GM23338 (cell line): ENCODE measurements at regions not wholly inside any gene's neighbourhood (a gene's known extent, or its start where the extent isn't known, plus 50 kb on each side); places are given as distances from the start of the nearest gene placed in this dataset.

Experiments used
- ATAC-seq: fragments of 200-7000 bp; cut with Tn5 transposase; 3 replicates; pipeline ENCODE4 v1.9.1; 2020
- DNase-seq: peaks from one replicate; pipeline ENCODE4 v3.0.0-alpha.2; 2015; ENCODE audit warnings: low spot score
- H2AFZ ChIP-seq: fragments of 200-600 bp; sonication (generic); 2 replicates; pipeline ENCODE4 v1.8.0; 2016; ENCODE audit warnings: antibody characterized with exemption, mild to moderate bottlenecking, moderate library complexity
- H3F3A ChIP-seq: fragments of 200-600 bp; sonication (generic); replicated peaks from 2 replicates; pipeline ENCODE4 v1.8.0; 2017; ENCODE audit warnings: antibody characterized with exemption, mixed run types, low read depth
- H3K27ac ChIP-seq: fragments of 200-600 bp; sonication (generic); 2 replicates; pipeline ENCODE4 v1.6.1; 2016; ENCODE audit warnings: low read depth
- H3K27me3 ChIP-seq: fragments of 200-600 bp; sonication (generic); 2 replicates; pipeline ENCODE4 v1.8.0; 2016; ENCODE audit warnings: mild to moderate bottlenecking, mixed run types, moderate library complexity; ENCODE audit not compliant: insufficient read depth
- H3K36me3 ChIP-seq: fragments of 200-600 bp; sonication (generic); 2 replicates; pipeline ENCODE4 v1.8.0; 2016; ENCODE audit warnings: mild to moderate bottlenecking; ENCODE audit not compliant: insufficient read depth
- H3K4me1 ChIP-seq: fragments of 200-600 bp; sonication (generic); 2 replicates; pipeline ENCODE4 v1.8.0; 2016; ENCODE audit warnings: mild to moderate bottlenecking, moderate library complexity; ENCODE audit not compliant: insufficient read depth
- H3K4me2 ChIP-seq: fragments of 200-600 bp; sonication (generic); 2 replicates; pipeline ENCODE4 v1.7.1; 2017; ENCODE audit warnings: mixed run types
- H3K4me3 ChIP-seq: fragments of 200-600 bp; sonication (generic); 2 replicates; pipeline ENCODE4 v1.6.1; 2016; ENCODE audit warnings: mixed run types
- H3K79me2 ChIP-seq: fragments of 200-600 bp; sonication (generic); replicated peaks from 2 replicates; pipeline ENCODE4 v1.8.0; 2017; ENCODE audit warnings: mild to moderate bottlenecking; ENCODE audit not compliant: insufficient read depth
- H3K9me2 ChIP-seq: fragments of 200-600 bp; sonication (generic); 2 replicates; pipeline ENCODE4 v1.8.0; 2017; ENCODE audit not compliant: insufficient read depth
- H4K20me1 ChIP-seq: fragments of 200-600 bp; sonication (generic); replicated peaks from 2 replicates; pipeline ENCODE4 v1.8.0; 2017; ENCODE audit warnings: mild to moderate bottlenecking; ENCODE audit not compliant: insufficient read depth
- H3K27ac Mint-ChIP-seq: 2 replicates; pipeline ENCODE4 v1.8.0; 2020; ENCODE audit warnings: inconsistent platforms, mild to moderate bottlenecking, moderate library complexity, mixed read lengths
- H3K27me3 Mint-ChIP-seq: 3 replicates; pipeline ENCODE4 v1.8.0; 2022; ENCODE audit warnings: low read depth, mild to moderate bottlenecking, moderate library complexity, mixed read lengths, inconsistent platforms; ENCODE audit not compliant: insufficient read depth, poor library complexity
- H3K36me3 Mint-ChIP-seq: 3 replicates; pipeline ENCODE4 v1.8.0; 2021; ENCODE audit warnings: low read depth, mild to moderate bottlenecking, inconsistent platforms, moderate library complexity, mixed read lengths
- H3K4me1 Mint-ChIP-seq: 3 replicates; pipeline ENCODE4 v1.8.0; 2020; ENCODE audit warnings: mild to moderate bottlenecking, inconsistent platforms, mixed read lengths
- H3K4me3 Mint-ChIP-seq: 3 replicates; pipeline ENCODE4 v1.8.0; 2021; ENCODE audit warnings: moderate library complexity, mild to moderate bottlenecking, inconsistent platforms, mixed read lengths
- H3K9me3 Mint-ChIP-seq: 3 replicates; pipeline ENCODE4 v1.8.0; 2020; ENCODE audit warnings: moderate library complexity, mild to moderate bottlenecking, inconsistent platforms, mixed read lengths
- EZH2 ChIP-seq: fragments of 200-600 bp; sonication (generic); IDR thresholded peaks from one replicate; pipeline ENCODE4 v1.8.0; 2017; ENCODE audit warnings: antibody characterized with exemption, mild to moderate bottlenecking, low read depth; ENCODE audit not compliant: unreplicated experiment
- EZH2phosphoT487 ChIP-seq: fragments of 200-600 bp; sonication (generic); IDR thresholded peaks from one replicate; pipeline ENCODE4 v1.8.1; 2018; ENCODE audit warnings: antibody characterized with exemption; ENCODE audit not compliant: unreplicated experiment
- NANOG ChIP-seq: IDR thresholded peaks from 2 replicates; pipeline ENCODE4 v1.6.1; 2016; ENCODE audit warnings: antibody characterized with exemption, borderline replicate concordance
- POLR2AphosphoS5 ChIP-seq: IDR thresholded peaks from 2 replicates; pipeline ENCODE4 v1.6.1; 2016; ENCODE audit warnings: antibody characterized with exemption, low read depth
- STAT1 ChIP-seq: IDR thresholded peaks from one replicate; pipeline ENCODE4 v1.6.1; 2016; ENCODE audit warnings: antibody characterized with exemption; ENCODE audit not compliant: unreplicated experiment
- ZNF114 ChIP-seq: fragments of 250-450 bp; sonication (Bioruptor Pico); IDR thresholded peaks from 2 replicates; pipeline ENCODE4 v1.5.0; 2020; ENCODE audit warnings: mild to moderate bottlenecking, moderate library complexity
- ZNF331 ChIP-seq: fragments of 250-450 bp; sonication (Bioruptor Pico); IDR thresholded peaks from 2 replicates; pipeline ENCODE4 v1.5.0; 2020; ENCODE audit warnings: low read depth, mild to moderate bottlenecking, moderate library complexity
- TF ChIP-seq, protein P1 (sequence below), 2 experiments: fragments of 200-600 bp in 1 of 2; sonication (generic) in 1 of 2; conservative IDR thresholded peaks; 2 replicates each; pipeline versions ENCODE4 v1.5.1 to v1.6.1; 2016 to 2017; ENCODE audit warnings: antibody characterized with exemption in 2 of 2, low read depth in 2 of 2, mild to moderate bottlenecking in 2 of 2, moderate library complexity in 1 of 2
- TF ChIP-seq, protein P2 (sequence below): IDR thresholded peaks from one replicate; pipeline ENCODE4 v1.6.1; 2018; ENCODE audit warnings: antibody characterized with exemption; ENCODE audit not compliant: unreplicated experiment

DNA sequence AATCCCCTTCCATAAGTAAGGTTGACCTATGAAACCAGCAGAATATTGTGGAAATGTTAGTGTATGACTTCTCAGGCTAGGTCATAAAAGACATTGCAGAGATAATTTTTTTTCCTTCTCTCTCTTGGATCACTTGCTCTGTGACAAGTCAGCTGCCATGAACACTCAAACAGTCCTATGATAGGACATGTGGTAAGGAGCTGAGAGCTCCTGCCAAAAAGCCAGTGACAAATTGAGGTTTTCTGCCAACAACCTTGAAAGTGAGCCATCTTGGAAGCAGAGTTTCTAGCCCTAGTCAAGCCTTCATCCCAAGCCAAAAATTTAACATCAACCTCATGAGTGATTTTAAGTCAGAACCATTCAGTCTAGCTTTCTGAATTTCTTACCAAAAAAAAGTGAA is 270.9 kb upstream of the NBEA start:
- H2AFZ ChIP-seq, result no peak overlapping the region
- H3K27ac ChIP-seq, result no peak overlapping the region
- no peak overlapping the region for H3K4me3 ChIP-seq
- no peaks in the 10 kb centered on the region for H3K36me3 ChIP-seq
- H3K4me2 ChIP-seq, result no peak overlapping the region
- no peak overlapping the region for H3K4me3 Mint-ChIP-seq
- H3K9me3 Mint-ChIP-seq, result no peaks in the 10 kb centered on the region
- 0 out of 2 replicates have a peak, but pooled peaks cover 4% of the 10 kb centered on the region for H3K4me1 ChIP-seq
- no peaks in the 10 kb centered on the region for H3F3A ChIP-seq
- no peak overlapping the region for H3K27ac Mint-ChIP-seq
- DNase-seq, result no peak
- no peaks in the 10 kb centered on the region for H3K9me2 ChIP-seq
- TF ChIP-seq, protein P1, sequence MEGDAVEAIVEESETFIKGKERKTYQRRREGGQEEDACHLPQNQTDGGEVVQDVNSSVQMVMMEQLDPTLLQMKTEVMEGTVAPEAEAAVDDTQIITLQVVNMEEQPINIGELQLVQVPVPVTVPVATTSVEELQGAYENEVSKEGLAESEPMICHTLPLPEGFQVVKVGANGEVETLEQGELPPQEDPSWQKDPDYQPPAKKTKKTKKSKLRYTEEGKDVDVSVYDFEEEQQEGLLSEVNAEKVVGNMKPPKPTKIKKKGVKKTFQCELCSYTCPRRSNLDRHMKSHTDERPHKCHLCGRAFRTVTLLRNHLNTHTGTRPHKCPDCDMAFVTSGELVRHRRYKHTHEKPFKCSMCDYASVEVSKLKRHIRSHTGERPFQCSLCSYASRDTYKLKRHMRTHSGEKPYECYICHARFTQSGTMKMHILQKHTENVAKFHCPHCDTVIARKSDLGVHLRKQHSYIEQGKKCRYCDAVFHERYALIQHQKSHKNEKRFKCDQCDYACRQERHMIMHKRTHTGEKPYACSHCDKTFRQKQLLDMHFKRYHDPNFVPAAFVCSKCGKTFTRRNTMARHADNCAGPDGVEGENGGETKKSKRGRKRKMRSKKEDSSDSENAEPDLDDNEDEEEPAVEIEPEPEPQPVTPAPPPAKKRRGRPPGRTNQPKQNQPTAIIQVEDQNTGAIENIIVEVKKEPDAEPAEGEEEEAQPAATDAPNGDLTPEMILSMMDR (conservative IDR thresholded peaks at IDR 0.05; ENCODE audit: low read depth in 2 of 2), result no peak
- TF ChIP-seq ZNF114 (CRISPR knock-in tag) (no peak), STAT1 (no peak), EZH2phosphoT487 (no peak), EZH2 (no peak), ZNF331 (no peak), NANOG (no peak)
- TF ChIP-seq, protein P2, sequence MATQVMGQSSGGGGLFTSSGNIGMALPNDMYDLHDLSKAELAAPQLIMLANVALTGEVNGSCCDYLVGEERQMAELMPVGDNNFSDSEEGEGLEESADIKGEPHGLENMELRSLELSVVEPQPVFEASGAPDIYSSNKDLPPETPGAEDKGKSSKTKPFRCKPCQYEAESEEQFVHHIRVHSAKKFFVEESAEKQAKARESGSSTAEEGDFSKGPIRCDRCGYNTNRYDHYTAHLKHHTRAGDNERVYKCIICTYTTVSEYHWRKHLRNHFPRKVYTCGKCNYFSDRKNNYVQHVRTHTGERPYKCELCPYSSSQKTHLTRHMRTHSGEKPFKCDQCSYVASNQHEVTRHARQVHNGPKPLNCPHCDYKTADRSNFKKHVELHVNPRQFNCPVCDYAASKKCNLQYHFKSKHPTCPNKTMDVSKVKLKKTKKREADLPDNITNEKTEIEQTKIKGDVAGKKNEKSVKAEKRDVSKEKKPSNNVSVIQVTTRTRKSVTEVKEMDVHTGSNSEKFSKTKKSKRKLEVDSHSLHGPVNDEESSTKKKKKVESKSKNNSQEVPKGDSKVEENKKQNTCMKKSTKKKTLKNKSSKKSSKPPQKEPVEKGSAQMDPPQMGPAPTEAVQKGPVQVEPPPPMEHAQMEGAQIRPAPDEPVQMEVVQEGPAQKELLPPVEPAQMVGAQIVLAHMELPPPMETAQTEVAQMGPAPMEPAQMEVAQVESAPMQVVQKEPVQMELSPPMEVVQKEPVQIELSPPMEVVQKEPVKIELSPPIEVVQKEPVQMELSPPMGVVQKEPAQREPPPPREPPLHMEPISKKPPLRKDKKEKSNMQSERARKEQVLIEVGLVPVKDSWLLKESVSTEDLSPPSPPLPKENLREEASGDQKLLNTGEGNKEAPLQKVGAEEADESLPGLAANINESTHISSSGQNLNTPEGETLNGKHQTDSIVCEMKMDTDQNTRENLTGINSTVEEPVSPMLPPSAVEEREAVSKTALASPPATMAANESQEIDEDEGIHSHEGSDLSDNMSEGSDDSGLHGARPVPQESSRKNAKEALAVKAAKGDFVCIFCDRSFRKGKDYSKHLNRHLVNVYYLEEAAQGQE, result no peak
- H3K36me3 Mint-ChIP-seq, result no peaks in the 10 kb centered on the region
- peaks cover 7% of the 10 kb centered on the region; the same call in 2 of the 3 replicates for H3K4me1 Mint-ChIP-seq
- no peak for ATAC-seq
- H3K79me2 ChIP-seq, result no peaks in the 10 kb centered on the region
- H3K27me3 Mint-ChIP-seq, result no peaks in the 10 kb centered on the region
- H3K27me3 ChIP-seq, result no peaks in the 10 kb centered on the region
- H4K20me1 ChIP-seq, result no peaks in the 10 kb centered on the region

DNA sequence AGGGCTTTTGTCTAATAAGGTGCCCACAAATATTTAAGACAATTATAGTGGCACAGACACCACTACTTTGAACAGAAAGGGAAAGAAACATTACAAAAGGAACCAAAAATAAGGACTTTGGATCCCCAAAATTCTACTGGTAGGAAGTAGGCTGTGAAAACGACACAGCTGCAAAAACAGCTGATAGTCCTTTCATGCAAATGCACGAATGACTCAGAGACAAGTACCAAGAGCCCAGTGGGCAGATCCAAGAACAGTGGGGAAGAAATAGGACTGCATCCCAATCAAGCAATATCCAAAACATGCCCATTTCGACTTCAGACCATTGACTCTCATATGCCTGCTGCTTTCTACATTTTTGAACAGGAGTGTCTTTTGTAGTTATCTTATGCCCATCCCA is 269.4 kb upstream of the NBEA start:
- no peaks in the 10 kb centered on the region for H4K20me1 ChIP-seq
- Mint-ChIP-seq H3K4me1 (peaks cover 7% of the 10 kb centered on the region; the same call in 2 of the 3 replicates), H3K9me3 (0 out of 3 replicates have a peak, but pooled peaks cover 3% of the 10 kb centered on the region), H3K4me3 (no peak overlapping the region), H3K27ac (no peak overlapping the region; the same call in 1 of the 2 replicates), H3K27me3 (no peaks in the 10 kb centered on the region), H3K36me3 (no peaks in the 10 kb centered on the region)
- no peaks in the 10 kb centered on the region for H3K79me2 ChIP-seq
- H3K4me3 ChIP-seq, result no peak overlapping the region
- DNase-seq (no peak), ATAC-seq (no peak)
- H3K27ac ChIP-seq, result no peak overlapping the region
- no peak overlapping the region for H3K4me2 ChIP-seq
- 0 out of 2 replicates have a peak overlapping the region, but pooled peaks have one; percentile 52 for H2AFZ ChIP-seq
- H3K4me1 ChIP-seq, result 0 out of 2 replicates have a peak, but pooled peaks cover 4% of the 10 kb centered on the region
- no peaks in the 10 kb centered on the region for H3K9me2 ChIP-seq
- TF ChIP-seq POLR2AphosphoS5 (no peak), EZH2phosphoT487 (no peak)
- no peaks in the 10 kb centered on the region for H3K36me3 ChIP-seq
- no peaks in the 10 kb centered on the region for H3F3A ChIP-seq
- no peaks in the 10 kb centered on the region for H3K27me3 ChIP-seq
